Posterior cingulate gyrus (tissue), 11 donors: ENCODE measurements at regions not wholly inside any gene's neighbourhood (a gene's known extent, or its start where the extent isn't known, plus 50 kb on each side); places are given as distances from the start of the nearest gene placed in this dataset.
"Not testable (repeated sequence)": the region's sequence is repeated elsewhere in the genome, so short reads cannot be mapped to it uniquely, and the experiment has no call there.

Experiments
- DNase-seq, 10 donors: peaks; one replicate each; pipeline versions ENCODE4 v3.0.0 to v3.0.0-alpha.2; 2020 to 2021; ENCODE audit warnings: mixed read lengths in 3 of 10
- intact Hi-C: fragments of 100-400 bp; cut with DNase I; formaldehyde crosslinking; loops from one replicate; pipeline ENCODE4 v1.15.1; 2023

- no peak for DNase-seq
- intact Hi-C loops = no loop called here
Measured at GRCh38 chr3:81198756-81199155, 562.7 kb downstream of the GBE1 start.

- intact Hi-C loops = no loop called here
- DNase-seq = no peak
Measured at GRCh38 chr3:81198216-81198615, 563.2 kb downstream of the GBE1 start.

- intact Hi-C loops = no loop called here
- DNase-seq = no peak
Measured at GRCh38 chr3:81197386-81197785, 564.1 kb downstream of the GBE1 start.

DNA sequence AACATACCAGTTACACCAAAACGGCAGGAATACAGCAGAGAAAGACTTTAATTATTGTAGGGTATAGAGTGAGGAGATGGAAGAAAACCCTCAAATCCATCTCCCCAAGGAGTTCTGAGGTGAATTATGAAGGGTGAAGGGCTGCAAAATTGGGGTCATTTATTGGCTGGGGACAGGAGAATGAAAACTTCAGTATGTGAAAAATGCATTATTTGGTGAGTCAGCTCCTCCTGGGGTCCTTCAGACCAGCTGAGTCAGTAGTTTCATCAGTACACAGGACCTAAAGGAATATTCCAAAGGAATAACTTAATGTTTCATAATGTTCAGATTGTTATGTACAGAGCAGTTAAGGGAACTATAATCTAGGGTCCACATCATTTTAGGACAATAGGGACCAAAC lies 566.0 kb downstream of the GBE1 start:
- DNase-seq = no peak
- intact Hi-C loops = no loop called here

DNA sequence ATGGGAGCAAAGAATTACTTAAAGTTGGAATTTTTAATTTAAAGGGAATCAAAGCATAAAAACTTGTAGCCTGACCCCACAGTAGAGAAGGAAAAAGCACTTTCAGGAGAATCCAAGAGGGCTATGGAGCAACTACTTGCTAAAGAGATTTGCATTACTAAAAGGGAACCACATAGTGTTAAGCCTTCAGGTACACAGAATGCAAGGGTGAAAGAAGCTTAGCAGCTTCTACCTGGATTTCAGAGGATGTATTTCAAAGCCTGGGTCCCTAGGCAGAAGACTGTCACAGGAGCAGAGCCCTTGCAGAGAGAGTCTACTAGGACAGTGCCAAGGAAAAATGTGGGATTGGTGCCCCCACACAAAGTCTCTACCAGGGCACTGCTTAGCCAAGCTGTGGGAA lies 575.0 kb downstream of the GBE1 start:
- intact Hi-C loops = no loop called here
- no peak for DNase-seq

DNA sequence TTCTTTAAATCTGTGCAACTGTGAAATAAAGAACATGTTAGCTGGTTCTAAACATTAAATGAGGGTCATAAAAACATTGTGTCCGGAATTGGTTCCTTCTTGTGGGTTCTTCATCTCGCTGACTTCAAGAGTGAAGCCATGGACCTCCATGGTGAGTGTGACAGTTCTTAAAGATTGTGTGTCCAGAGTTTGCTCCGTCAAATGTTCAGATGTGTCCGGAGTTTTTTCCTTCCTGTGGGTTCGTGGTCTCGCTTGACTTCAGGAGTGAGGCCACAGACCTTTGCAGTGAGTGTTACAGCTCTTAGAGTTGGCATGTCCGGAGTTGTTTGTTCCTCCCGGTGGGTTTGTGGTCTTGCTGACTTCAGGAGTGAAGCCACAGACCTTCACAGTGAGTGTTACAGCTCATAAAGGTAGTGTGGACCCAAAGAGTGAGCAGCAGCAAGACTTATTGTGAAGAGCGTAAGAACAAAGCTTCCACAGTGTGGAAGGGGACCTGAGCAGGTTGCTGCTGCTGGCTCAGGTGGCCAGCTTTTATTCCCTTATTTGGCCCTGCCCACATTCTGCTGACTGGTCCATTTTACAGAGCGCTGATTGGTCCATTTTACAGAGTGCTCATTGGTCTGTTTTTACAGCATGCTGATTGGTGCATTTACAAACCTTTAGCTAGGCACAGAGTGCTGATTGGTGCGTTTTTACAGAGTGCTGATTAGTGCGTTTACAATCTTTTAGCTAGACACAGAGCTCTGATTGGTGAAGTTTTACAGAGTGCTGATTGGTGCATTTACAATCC lies 579.2 kb downstream of the GBE1 start:
- intact Hi-C loops, DNase-seq: not testable (repeated sequence)

- intact Hi-C loops = no loop called here
- DNase-seq = no peak
Measured at GRCh38 chr3:81173514-81173913, 587.9 kb downstream of the GBE1 start.

DNA sequence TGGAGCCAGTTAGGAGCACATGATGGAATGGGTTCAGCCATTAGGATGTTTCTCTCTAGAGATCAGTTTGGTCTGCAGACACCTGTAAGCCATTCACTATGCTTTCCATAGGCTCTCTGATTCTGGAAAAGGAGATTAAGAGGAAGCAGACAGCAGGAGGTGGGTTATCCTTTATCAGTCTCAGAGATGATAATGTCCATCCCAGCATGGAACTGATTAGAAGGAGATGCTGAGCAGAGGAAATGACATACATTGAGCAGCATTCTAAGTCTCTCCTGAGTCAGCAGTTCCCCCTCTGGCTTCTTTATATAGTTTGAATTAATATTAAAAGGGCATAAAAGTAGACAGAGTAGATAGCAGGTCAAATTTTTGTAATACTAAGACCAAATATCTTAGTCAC lies 591.1 kb downstream of the GBE1 start:
- no peak for DNase-seq
- intact Hi-C loops = no loop called here

DNA sequence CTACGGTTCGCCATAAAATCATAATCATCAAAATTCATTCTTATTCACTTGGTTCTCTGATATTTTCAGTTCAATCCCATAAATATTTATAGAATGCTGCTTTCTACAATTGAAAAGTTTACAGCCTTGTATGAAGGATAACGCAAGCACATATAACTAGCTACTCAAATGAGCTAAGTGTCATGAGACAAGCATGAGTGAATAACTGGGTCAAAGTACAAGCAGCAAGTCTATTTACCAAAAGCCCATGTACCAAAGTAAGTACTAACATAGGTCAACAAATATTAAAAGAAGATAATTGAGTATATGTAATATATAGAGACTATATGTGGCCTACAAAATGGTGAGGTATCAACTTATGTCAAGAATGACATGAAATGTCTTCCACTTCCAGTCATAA lies 596.6 kb downstream of the GBE1 start:
- no peak for DNase-seq
- intact Hi-C loops = no loop called here

GRCh38 chr3:81161851-81162250 lies 599.6 kb downstream of the GBE1 start:
- DNase-seq = no peak
- intact Hi-C loops = no loop called here

GRCh38 chr3:81161100-81161499 lies 600.3 kb downstream of the GBE1 start:
- intact Hi-C loops = no loop called here
- no peak for DNase-seq

GRCh38 chr3:81154611-81155143 lies 606.8 kb downstream of the GBE1 start:
- intact Hi-C loops = no loop called here
- no peak for DNase-seq

DNA sequence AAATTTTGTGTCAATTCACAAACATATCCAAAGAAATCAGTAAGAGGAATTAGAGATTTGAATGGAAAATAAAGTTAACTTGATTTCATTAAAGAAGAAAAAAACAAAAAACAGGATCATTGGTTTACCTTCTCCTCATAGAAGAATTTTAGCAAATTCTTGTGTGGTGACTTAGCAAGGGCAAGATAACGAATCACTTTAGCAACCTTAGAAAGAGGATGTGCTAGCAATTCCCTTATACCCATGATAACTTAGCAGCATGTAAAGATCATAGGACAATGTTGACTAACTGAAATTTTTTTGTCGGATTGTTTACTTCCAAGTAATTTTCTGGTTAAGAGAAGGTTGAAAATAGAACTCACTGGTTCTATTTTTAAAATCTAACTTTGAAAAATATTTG lies 609.3 kb downstream of the GBE1 start:
- no peak for DNase-seq
- intact Hi-C loops = no loop called here

DNA sequence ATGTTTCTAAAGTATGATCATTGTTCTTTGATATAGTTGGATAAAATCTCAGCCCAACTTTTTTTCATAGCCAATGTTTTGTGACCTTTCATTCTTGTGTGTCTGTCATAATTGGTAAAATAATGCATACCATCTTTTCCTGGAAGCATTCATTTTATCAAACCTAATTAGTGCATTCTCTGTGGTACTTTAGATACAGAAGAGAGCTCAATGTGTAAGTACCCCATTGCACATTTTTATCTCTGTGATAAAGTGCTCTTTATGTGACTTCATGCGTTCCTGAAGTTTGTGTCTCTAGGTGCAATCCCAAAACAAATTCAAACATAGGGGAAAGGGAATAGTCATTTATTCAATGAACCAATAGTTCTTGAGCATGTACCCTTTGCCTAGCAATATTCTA lies 628.5 kb downstream of the GBE1 start:
- no peak for DNase-seq
- intact Hi-C loops = no loop called here

- intact Hi-C loops = no loop called here
- DNase-seq = no peak
Measured at GRCh38 chr3:81105789-81106488, 655.5 kb downstream of the GBE1 start.

GRCh38 chr3:81105206-81105605 lies 656.2 kb downstream of the GBE1 start:
- intact Hi-C loops = no loop called here
- no peak for DNase-seq

GRCh38 chr3:81097889-81098288 lies 663.6 kb downstream of the GBE1 start:
- intact Hi-C loops = no loop called here
- no peak for DNase-seq

GRCh38 chr3:81095956-81096355 lies 665.5 kb downstream of the GBE1 start:
- DNase-seq = no peak
- intact Hi-C loops = no loop called here

DNA sequence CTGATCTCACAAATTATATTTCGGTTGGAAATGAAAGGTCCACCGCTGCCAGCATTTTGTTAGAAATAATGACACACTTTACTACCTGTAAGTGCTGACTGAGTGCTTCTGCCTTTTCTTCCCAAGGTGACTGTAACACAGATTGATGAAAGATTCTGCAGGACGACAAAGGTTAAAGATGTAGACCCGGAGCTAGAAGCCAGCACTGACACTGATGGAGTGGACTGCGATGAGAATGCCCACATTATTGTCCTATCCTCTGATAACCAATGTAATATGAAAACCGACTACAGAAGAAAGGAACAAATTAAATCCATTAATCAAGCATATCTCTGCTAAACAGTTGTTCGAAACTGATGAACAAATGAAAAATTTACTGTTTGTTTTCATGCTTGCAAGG lies 666.5 kb downstream of the GBE1 start:
- intact Hi-C loops = no loop called here
- no peak for DNase-seq

DNA sequence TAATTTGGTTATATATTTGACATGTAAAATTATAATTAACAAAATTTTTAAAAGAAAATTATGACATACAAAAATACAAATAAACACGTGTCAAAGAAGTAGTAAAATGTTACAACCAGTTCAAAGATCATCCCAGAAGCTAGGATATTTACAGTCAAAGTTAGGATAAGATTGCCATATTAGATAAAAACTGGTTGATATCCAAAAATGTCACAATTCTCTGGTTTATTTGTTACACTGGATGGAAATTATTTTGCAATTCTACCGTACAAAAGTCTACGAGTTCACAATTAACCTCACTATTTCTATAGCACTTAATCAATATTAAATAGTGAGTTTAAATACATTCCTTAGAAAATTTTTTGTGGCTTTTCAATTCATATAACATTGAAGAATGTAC lies 673.8 kb downstream of the GBE1 start:
- DNase-seq = no peak
- intact Hi-C loops = no loop called here

- intact Hi-C loops = no loop called here
- DNase-seq = no peak
Measured at GRCh38 chr3:81086348-81086747, 675.1 kb downstream of the GBE1 start.

- intact Hi-C loops = no loop called here
- no peak for DNase-seq
Measured at GRCh38 chr3:81080608-81081007, 680.8 kb downstream of the GBE1 start.
